ENCODE measurements at regions not wholly inside any gene's neighbourhood (a gene's known extent, or its start where the extent isn't known, plus 50 kb on each side); places are given as distances from the start of the nearest gene placed in this dataset.

GRCh38 chr7:17521437-17521836, 223.0 kb downstream of the AHR start:
- no peak for TF ChIP-seq SUZ12 (IDR thresholded peaks at IDR 0.05)
- no peak for TF ChIP-seq ELF4 (IDR thresholded peaks at IDR 0.05)
- TF ChIP-seq BHLHE40 (IDR thresholded peaks at IDR 0.05; ENCODE audit: borderline replicate concordance) = no peak
- TF ChIP-seq FOXA1 (IDR thresholded peaks at IDR 0.05) = no peak
- TF ChIP-seq SP1 (IDR thresholded peaks at IDR 0.05) = no peak
- TF ChIP-seq PKNOX1 (IDR thresholded peaks at IDR 0.05) = no peak
- no peak for TF ChIP-seq FOXM1 (IDR thresholded peaks at IDR 0.05; ENCODE audit: borderline replicate concordance)
- no peak for TF ChIP-seq FOXK2 (IDR thresholded peaks at IDR 0.05)
- no peak for TF ChIP-seq ARNT (IDR thresholded peaks at IDR 0.05)
- TF ChIP-seq LEF1 (IDR thresholded peaks at IDR 0.05; ENCODE audit: borderline replicate concordance) = no peak
- TF ChIP-seq ZNF384 (IDR thresholded peaks at IDR 0.05) = no peak
- TF ChIP-seq TARDBP (IDR thresholded peaks at IDR 0.05) = no peak
